SK-N-MC (cell line): ENCODE measurements at regions not wholly inside any gene's neighbourhood (a gene's known extent, or its start where the extent isn't known, plus 50 kb on each side); places are given as distances from the start of the nearest gene placed in this dataset.

Experiments used
- DNase-seq: peaks from one replicate; pipeline ENCODE4 v3.0.0-alpha.2; 2011; ENCODE audit warnings: low read depth, low spot score
- H3K27ac ChIP-seq: fragments of 200-600 bp; sonication (generic); 2 replicates; pipeline ENCODE4 v1.5.1; 2016; ENCODE audit warnings: mixed run types
- H3K36me3 ChIP-seq: fragments of 200-600 bp; sonication (generic); 2 replicates; pipeline ENCODE4 v1.6.1; 2017; ENCODE audit warnings: antibody characterized with exemption, low read length, mixed read lengths; ENCODE audit not compliant: insufficient read depth
- H3K4me3 ChIP-seq: fragments of 200-600 bp; sonication (generic); 2 replicates; pipeline ENCODE4 v1.5.1; 2016
- H3K9ac ChIP-seq: fragments of 200-600 bp; sonication (generic); 2 replicates; pipeline ENCODE4 v1.8.0; 2017; ENCODE audit warnings: mixed run types, mixed read lengths; ENCODE audit not compliant: insufficient read length
- H3K9me3 ChIP-seq: fragments of 200-600 bp; sonication (generic); 2 replicates; pipeline ENCODE4 v1.6.1; 2017; ENCODE audit warnings: low read depth, mild to moderate bottlenecking, antibody characterized with exemption, low read length, moderate library complexity, mixed read lengths
- EZH2 ChIP-seq: fragments of 200-600 bp; sonication (generic); IDR thresholded peaks from one replicate; pipeline ENCODE4 v1.6.1; 2017; ENCODE audit warnings: antibody characterized with exemption
- FOXP2 ChIP-seq: optimal IDR thresholded peaks from 2 replicates; pipeline ENCODE3; 2011; ENCODE audit warnings: mild to moderate bottlenecking, moderate library complexity; ENCODE audit not compliant: insufficient read depth; ENCODE audit errors: extremely low read length, control extremely low read depth
- POLR2AphosphoS5 ChIP-seq: IDR thresholded peaks from 2 replicates; pipeline ENCODE4 v1.6.1; 2012; ENCODE audit warnings: mild to moderate bottlenecking, low read depth, low read length, borderline replicate concordance

DNA sequence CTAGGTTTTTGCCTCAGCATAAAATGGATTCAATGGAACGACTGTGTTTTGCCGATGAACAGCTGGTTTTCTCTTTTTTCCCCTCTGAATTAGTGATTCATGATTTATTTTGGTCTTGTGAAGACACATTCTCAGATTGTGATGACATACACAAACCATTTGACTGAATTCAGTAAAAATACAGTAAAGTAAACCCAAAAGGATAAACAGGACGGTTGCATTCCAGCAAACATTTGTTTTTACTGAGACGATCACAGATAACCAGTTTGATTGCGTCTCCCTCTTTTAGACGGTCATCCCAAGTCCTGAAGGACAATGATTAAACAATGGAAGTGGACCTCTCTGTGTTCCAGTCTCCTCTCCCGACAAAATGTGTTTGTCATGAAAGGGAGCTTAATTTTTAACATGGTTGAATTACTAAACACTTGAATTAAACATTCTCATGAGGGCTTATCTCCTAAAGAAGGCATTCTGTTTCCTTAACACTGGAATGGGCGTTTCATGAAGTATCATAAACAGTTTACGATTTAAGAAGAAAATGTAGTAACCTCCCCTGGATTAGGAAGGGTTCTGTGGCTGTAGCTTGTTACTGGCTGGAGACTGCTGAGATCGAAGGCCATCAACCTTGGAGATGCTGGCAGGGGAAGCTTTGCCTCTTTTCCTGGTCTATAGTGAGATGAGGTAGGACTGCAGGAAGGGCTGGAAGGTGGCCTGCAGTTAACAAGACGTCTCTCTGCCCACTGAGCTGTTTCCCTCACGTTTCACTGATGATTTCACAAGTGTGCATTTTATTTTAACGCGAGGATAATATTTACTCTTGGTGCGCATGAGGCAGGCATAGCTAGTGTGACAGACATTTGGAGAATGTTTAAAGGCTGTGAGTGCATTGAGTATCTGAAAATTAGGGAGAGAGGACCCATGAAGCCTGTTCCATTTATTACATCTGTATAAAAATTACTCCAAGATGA, 457.9 kb downstream of the FGF9 start:
- Histone ChIP-seq H3K27ac (no peak overlapping the region), H3K4me3 (no peak overlapping the region), H3K36me3 (no peaks in the 10 kb centered on the region), H3K9ac (no peak overlapping the region), H3K9me3 (no peaks in the 10 kb centered on the region)
- TF ChIP-seq POLR2AphosphoS5 (no peak), EZH2 (no peak), FOXP2 (no peak)
- no peak for DNase-seq

DNA sequence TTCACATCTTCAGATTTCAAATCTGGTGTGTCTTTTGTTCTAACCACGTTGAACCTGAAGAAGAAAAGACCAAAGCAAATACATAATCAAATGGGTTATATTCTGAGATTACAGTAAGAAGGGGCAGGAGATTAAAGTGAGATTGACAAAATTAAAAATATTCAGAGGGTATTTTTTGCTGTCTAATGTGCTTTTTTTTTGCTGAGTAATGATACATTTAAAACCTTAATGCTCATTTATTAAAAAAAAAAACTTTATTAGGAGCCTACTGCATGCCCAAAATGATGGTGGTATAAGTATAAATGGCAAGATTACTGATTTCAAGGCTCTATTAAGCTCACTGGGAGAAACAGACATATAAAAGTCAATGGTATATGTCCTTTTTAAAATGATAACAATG, 459.4 kb downstream of the FGF9 start:
- TF ChIP-seq EZH2 (no peak), FOXP2 (no peak), POLR2AphosphoS5 (no peak)

DNA sequence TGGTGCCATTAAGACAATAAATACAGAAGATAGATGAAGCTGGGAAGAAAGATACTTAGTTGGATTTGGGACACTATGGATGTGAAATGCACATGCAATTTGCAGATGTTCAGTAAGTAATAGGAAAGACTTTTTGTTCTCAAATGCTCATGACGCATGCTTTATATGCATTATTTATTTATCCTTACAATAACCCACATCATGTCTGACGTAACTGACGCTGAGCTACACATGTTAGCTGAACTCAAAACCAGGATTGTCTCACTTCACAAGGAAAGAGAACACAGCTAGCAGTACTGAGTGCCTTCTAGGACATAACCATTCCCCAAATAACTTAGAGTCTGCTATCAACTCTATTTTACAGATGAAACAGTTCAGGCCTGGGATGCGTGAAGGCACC, 463.4 kb downstream of the FGF9 start:
- no peak overlapping the region for H3K4me3 ChIP-seq
- H3K27ac ChIP-seq: no peak overlapping the region
- H3K36me3 ChIP-seq: no peaks in the 10 kb centered on the region
- no peak overlapping the region for H3K9ac ChIP-seq
- no peaks in the 10 kb centered on the region for H3K9me3 ChIP-seq
- no peak for TF ChIP-seq POLR2AphosphoS5
- no peak for TF ChIP-seq FOXP2
- no peak for TF ChIP-seq EZH2
- no peak for DNase-seq

More for the DNA sequence above, 459.4 kb downstream of the FGF9 start:
- no peak overlapping the region for H3K27ac ChIP-seq
- H3K36me3 ChIP-seq: no peaks in the 10 kb centered on the region
- H3K4me3 ChIP-seq: no peak overlapping the region
- no peak for DNase-seq
- no peaks in the 10 kb centered on the region for H3K9me3 ChIP-seq
- no peak overlapping the region for H3K9ac ChIP-seq

DNA sequence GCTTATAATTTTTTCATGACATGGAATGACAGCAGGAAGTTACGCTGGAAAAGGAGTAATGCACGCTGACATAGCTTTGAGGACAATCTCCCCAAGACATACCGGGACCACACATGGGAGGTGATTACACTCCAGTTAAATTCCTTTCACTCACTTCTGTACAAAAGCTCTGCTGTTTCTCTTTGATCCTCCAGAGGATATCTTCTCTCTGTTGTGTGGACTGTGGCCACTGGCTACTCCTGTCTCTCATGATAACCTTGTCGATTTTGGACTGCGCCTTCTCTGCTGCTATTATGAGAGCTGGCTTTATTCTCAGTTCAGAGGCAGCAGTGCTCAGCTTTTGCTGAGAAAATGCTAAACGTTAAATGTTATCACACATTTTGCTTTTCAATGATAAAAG, 464.6 kb downstream of the FGF9 start:
- no peak for DNase-seq
- Histone ChIP-seq H3K36me3 (no peaks in the 10 kb centered on the region), H3K27ac (no peak overlapping the region), H3K9me3 (no peaks in the 10 kb centered on the region), H3K4me3 (no peak overlapping the region), H3K9ac (no peak overlapping the region)
- TF ChIP-seq FOXP2: no peak
- no peak for TF ChIP-seq EZH2
- no peak for TF ChIP-seq POLR2AphosphoS5

DNA sequence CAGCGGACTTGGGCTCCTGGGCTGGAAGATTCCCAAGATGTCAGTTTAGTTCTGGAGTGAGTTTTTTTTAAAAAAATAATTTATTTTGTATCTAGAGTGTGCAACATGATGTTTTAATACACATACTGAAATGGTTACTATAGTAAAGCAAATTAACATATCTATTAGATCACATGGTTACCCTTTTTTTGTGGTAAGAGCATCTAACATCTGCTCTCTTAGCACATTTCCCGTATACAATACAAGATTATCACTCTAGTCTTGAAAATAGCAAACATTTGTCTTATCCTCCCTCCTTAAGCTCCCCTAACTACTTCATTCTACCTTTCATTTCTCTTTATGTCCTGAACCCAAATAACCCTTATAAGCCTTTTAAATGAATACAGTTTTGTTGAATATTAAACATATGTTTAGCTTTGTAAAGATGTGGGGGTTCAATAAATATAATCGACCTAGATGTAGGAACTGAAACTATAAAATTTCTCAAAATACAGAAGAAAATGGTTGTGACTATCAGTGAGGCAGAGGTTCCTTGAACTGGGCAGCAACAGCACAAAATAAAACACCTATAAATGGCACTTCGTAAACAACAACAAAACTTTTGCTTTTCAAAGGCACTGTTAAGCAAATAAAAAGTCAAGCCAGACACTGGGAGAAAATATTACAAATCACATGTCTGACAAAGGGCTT, 466.6 kb downstream of the FGF9 start:
- H3K36me3 ChIP-seq: no peaks in the 10 kb centered on the region
- DNase-seq: no peak
- no peak overlapping the region for H3K4me3 ChIP-seq
- TF ChIP-seq EZH2: no peak
- TF ChIP-seq FOXP2: no peak
- TF ChIP-seq POLR2AphosphoS5: no peak
- H3K9me3 ChIP-seq: no peaks in the 10 kb centered on the region
- H3K27ac ChIP-seq: no peak overlapping the region
- no peak overlapping the region for H3K9ac ChIP-seq

- DNase-seq: no peak
- TF ChIP-seq EZH2 (no peak), FOXP2 (no peak), POLR2AphosphoS5 (no peak)
- H3K9me3 ChIP-seq: no peaks in the 10 kb centered on the region
- no peak overlapping the region for H3K9ac ChIP-seq
- H3K27ac ChIP-seq: no peak overlapping the region
- H3K36me3 ChIP-seq: no peaks in the 10 kb centered on the region
- no peak overlapping the region for H3K4me3 ChIP-seq
Observed at GRCh38 chr13:22138947-22139346, 468.1 kb downstream of the FGF9 start.

DNA sequence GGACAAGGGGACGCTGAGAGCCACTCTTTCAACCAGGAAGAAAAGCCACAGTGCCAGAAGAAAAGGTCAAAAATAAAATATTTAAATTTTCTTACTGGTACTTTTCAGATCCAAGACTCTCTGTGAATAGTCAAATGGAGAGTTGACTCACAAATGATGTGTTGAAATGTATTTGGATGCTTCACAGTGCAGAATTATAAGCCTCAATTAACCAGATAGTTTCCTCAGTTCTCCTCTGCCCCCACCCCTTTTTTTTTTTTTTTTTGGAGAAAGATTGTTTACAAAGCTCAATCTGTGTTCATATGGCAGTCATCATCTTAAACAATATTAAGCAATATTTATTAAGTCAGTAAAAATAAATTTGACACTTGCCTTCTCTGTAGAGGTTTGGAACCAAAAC, 470.8 kb downstream of the FGF9 start:
- no peak for DNase-seq
- Histone ChIP-seq H3K27ac (no peak overlapping the region), H3K36me3 (no peaks in the 10 kb centered on the region), H3K4me3 (no peak overlapping the region), H3K9ac (no peak overlapping the region), H3K9me3 (no peaks in the 10 kb centered on the region)
- no peak for TF ChIP-seq EZH2

DNA sequence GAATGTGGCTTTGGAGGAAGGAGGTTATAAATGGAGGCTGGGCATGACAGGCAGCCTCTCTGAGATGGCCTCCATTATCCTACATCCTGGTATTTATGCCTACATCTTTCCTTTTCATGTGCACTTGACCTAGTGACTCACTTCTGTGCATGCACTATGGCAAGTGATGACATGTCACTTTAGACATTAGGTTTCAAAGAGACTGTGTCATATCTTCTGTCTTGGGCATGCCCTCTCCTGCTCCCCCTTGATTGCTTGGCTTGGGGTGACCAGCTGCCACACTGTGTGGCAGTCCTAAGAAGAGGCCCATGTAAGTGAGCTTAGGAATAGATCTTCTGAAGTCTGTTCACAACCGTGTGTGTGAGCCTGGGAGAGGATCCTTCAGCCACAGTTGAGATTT, 472.8 kb downstream of the FGF9 start:
- no peak for DNase-seq
- Histone ChIP-seq H3K4me3 (no peak overlapping the region), H3K9me3 (no peaks in the 10 kb centered on the region), H3K27ac (no peak overlapping the region), H3K36me3 (no peaks in the 10 kb centered on the region), H3K9ac (no peak overlapping the region)
- TF ChIP-seq FOXP2: no peak
